Stimulated activated CD8-positive, alpha-beta memory T cell treated with anti-CD3 and anti-CD28 coated beads, Interleukin-7, amount 100 ng/mL, for 48 hours (primary cell): ENCODE measurements at regions not wholly inside any gene's neighbourhood (a gene's known extent, or its start where the extent isn't known, plus 50 kb on each side); places are given as distances from the start of the nearest gene placed in this dataset.
A peak's percentile ranks its signal among the peaks of the same experiment; 100 is the strongest.
"Not testable (repeated sequence)": the region's sequence is repeated elsewhere in the genome, so short reads cannot be mapped to it uniquely, and the experiment has no call there.

Experiments used
- DNase-seq, 2 donors: peaks; one replicate each; pipeline ENCODE4 v3.0.0-alpha.2; 2020; ENCODE audit warnings: low read depth in 1 of 2; ENCODE audit errors: extremely low read depth in 1 of 2

GRCh38 chr5:159497221-159497620 is 166.9 kb upstream of the IL12B start:
- no peak for DNase-seq

DNA sequence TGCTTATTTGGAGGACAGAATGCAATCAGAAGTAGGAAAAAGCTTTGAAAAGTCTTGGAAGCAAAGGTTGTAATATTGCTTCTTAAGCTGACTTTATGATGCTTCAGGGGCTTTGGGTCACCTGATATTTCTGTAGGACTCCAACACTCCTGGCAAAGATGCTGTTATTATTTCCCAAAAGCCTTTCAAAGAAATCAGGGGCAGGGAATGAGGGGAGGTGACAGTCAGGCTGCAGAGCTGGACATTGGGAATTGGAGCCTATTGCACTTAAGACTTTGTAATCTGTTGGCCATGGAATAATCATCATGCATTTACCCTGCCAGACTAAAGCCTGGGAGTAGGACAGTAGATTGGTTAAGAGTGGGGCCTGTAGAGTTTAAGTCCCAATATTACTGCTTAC is 168.3 kb upstream of the IL12B start:
- DNase-seq, result no peak

- not testable (repeated sequence) for DNase-seq
Observed at GRCh38 chr5:159502116-159502515, 171.8 kb upstream of the IL12B start.

- DNase-seq, result no peak
Observed at GRCh38 chr5:159503236-159503635, 172.9 kb upstream of the IL12B start.

DNA sequence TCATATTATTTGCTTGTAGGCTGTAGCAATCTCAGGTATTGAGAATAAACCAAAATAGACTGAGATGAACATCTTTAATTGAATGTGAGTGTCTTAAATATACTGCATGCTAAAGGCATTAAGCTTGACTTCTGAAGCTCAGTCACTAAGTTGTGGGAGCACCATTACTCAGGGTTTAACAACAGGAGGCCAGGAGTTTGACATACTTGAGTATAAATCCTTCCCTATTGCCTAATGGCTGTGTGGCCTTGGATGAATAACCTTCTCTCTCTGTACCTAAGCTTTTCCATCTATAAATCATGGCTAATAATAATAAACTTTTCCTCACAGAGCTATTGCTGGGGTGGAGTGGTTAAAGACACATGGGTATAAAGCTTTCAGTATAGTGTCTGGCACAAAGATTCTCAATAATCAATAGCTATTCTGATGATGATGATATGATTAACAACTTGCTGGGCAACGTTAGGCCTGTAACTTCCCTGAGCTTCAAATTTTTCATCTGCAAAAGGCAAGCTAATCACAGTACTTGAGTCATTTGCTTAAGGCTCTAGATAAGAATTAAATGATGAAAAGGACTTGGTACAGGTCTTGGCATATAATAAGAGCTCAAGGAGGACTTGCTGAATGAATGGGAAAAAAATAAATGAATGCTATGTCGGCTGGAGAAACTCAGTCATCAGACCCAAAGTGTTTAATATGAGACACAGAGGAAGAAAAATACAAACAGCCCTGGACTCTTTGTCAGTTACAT is 174.0 kb upstream of the IL12B start:
- DNase-seq, result no peak

GRCh38 chr5:159504857-159505304 is 174.6 kb upstream of the IL12B start:
- DNase-seq, result no peak

- DNase-seq, result no peak
Observed at GRCh38 chr5:159507055-159507454, 176.8 kb upstream of the IL12B start.

DNA sequence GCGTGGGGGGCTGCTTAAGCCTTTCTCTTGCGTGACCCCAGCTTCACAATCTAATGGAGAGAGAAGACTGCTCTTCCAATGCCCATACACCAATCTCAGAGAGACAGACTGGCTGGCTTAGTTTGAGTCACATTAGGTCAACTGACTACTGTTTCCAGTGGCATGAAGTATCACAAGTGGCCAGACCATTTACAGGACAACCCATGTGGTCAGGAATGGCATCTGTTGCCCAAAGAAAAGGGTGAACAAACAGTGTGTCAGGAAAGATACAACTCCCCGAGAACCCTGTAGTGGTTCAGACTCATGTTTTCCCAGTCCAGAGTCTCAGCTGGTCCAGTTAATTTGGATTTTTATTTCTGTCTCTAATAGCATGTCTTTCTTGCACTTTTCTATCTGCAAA is 177.4 kb upstream of the IL12B start:
- DNase-seq, result no peak

DNA sequence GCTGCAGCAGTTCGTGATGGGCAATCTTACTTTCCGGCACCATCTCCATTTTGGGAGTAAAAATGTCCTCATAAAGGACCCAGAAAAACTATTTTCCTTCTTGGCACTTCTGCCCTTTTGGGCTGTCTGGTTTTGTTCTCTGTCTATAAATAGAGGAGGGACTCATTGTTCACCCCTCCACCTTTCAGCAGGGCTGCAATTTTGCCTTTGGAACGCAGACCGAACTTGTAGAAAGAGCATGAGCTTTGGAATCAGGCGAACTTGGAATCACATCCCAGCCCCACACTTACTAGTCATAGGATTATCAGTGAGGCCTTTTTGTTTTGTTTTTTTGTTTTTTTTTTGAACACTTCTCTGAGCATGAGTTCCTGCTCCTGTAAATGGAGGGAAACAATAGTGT is 178.1 kb upstream of the IL12B start:
- no peak for DNase-seq

DNA sequence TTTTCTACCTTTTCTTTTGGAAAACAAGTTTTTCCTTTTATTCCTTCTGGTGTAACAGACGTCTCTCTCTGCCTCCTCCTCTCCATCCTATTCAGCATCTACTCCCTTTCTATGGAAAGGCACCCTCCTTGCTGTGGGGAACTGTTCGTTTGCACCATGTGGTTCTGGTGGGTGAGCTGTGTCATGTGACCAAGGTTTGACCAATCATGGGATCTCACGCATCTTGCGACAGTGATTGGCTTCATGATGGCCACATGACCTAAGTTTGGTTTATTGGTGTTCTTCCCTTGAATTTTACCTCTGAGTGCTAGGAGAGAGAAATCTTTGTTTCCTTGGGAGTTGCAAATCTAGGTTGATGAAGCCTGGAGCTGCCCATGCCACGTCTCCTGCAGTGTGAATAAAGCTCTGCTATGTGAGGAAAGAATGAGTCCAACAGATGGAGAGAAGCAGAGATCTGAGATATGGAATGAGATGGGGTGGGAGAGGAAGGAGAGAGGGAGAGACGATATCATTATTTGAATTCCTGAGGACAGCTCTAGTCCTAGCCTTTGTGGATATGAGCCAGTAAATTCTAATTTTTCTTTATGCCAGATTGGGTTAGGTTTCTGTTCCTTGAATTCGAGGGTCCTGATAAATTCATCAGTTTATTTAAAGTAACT is 178.8 kb upstream of the IL12B start:
- no peak for DNase-seq

DNA sequence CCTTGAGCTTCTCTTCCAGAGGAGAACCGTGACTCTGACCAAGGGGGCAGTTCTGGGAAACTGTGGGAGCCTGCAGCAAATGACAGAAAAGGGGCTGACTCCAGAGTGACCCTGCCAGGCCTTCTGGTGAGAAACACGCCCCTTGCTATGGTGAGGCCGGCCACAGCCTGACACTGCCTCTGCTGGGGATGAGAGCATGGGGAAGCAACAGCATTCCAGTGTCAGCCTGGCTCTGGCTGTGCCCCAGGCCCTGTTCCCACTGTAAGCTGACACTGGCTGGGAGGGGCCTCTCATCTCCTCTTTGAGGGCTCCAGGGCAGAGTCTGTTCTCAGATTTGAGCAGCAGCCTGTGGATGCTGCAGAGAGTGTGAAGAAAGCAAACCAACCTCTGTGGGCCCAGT is 180.0 kb upstream of the IL12B start:
- no peak for DNase-seq

DNA sequence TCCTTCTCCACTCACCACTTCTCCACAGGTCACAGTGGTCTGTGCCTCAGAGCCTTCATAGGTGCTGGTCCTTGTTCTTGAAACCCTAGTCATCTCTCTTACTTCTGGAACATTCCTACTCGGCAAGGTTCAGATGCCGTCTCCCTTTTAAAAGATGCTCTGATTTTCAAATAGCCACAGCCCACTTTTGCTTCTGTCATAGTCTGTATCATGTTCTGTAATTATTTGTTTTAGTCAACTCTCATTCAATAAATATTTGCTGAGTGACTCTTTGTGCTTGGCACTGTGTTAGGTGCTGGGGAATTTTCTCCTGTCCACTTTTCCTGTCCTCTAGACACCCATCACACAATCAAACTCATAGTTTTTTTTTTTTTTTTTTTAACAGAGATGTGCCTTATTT is 181.3 kb upstream of the IL12B start:
- no peak for DNase-seq

GRCh38 chr5:159512064-159512463 is 181.8 kb upstream of the IL12B start:
- no peak for DNase-seq

DNA sequence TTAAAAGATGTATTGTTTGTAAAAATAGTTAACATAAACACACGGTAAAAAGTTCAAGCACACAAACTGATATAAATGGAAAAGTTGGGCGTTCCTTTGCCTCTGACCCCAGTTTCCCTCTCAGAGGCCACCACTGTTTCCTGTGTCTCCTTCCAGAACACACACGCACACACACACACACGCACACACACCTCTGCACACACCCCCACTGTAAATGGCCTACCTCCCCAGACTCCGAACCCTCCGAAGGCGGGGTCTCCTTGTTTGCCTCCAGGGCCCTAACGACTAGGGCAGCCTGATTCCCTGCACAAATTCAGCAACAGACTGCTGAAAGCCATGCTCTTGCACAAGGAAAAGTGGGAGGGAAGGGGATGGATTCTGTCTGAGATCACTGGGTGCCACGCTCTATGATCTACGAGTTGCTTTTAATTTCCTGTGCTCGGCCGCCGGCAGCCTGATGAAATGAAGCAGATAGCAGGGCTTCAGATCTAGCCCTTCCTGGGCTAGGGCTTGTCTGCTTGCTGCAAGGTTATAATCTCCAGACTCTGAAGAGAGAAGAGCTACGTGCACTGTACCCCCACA is 184.0 kb upstream of the IL12B start:
- no peak for DNase-seq

DNA sequence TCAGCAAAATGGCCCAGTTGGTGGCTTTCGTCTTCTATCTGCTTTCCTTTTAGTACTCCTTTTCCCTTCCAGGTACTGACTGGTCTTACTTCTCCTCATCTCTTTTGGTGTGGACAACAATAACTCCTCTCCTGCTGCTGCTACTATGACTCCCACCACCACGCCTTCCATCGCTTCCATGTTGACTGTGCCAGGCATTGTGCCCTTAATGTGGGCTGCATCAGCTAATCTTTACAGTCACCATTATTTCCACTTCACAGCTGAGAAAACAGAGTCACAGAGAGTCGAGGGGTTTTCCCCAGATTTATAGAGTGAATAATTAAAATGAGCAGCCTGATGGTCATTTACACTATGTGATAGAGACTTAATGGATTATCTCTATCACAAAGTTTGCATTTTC is 184.9 kb upstream of the IL12B start:
- DNase-seq, result no peak

- peak; percentile 39 to 62 for DNase-seq
Observed at GRCh38 chr5:159515909-159516415, 185.7 kb upstream of the IL12B start.

- no peak for DNase-seq
Observed at GRCh38 chr5:159518371-159518770, 188.1 kb upstream of the IL12B start.

DNA sequence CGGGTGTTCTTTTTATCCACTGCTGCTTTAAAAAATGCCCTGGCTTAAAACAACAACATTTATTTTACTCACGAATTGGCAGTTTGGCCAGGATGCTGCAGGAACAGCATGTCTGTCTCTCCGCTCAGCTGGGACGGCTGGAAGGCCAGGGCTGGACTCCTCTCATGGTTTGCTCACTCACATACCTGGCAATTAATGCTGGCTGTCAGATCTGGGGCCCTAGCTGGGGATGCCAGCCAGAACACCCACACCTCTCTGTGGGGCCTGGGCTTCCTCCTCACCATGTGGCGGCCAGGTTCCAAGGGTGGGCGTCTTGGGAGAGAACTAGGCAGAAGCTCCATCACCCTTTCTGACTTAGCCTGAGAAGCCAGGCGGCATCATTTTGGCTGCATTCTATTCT is 189.1 kb upstream of the IL12B start:
- no peak for DNase-seq

GRCh38 chr5:159522841-159523240 is 192.6 kb upstream of the IL12B start:
- no peak for DNase-seq

DNA sequence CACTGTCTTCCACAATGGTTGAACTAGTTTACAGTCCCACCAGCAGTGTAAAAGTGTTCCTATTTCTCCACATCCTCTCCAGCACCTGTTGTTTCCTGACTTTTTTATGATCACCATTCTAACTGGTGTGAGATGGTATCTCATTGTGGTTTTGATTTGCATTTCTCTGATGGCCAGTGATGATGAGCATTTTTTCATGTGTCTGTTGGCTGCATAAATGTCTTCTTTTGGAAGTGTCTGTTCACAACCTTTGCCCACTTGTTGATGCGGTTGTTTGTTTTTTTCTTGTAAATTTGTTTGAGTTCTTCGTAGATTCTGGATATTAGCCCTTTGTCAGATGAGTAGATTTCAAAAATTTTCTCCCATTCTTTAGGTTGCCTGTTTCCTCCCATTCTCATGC is 194.0 kb upstream of the IL12B start:
- DNase-seq, result not testable (repeated sequence)

DNA sequence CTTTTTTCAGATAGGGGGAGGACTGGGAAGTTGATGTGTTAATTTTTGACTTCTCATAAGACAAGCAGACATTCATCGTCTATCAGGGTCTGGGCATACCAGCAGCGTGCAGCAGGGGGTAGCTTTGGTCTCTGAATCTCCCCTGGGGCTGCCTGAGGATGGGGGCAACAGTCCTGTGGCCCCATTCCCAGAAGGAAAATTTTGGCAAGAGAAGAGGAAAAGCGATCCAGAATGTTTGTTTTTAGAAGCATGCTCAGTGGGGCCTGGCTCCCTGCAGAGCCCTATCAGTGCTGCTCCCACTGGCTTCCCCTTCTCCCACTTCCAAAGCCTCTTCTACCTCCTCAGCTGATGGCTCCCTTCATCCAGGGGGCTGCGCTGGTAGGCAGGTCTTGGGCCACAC is 194.8 kb upstream of the IL12B start:
- DNase-seq, result no peak
